Activated CD4-positive, alpha-beta T cell treated with anti-CD3 and anti-CD28 coated beads, Interleukin-2, amount 10 ng/mL, durations not matched to agents 24 days and 14 days (primary cell): ENCODE measurements at regions not wholly inside any gene's neighbourhood (a gene's known extent, or its start where the extent isn't known, plus 50 kb on each side); places are given as distances from the start of the nearest gene placed in this dataset.

ENCODE experiments used
- DNase-seq: peaks from one replicate; pipeline ENCODE4 v3.0.0; 2022
- H3K27ac Mint-ChIP-seq: one replicate; pipeline ENCODE4 v1.8.0; 2022; ENCODE audit warnings: mild to moderate bottlenecking, mixed read lengths
- H3K27me3 Mint-ChIP-seq: one replicate; pipeline ENCODE4 v1.8.0; 2022; ENCODE audit warnings: mixed read lengths
- H3K36me3 Mint-ChIP-seq: one replicate; pipeline ENCODE4 v1.8.0; 2022; ENCODE audit warnings: low read depth, mild to moderate bottlenecking, mixed read lengths
- H3K4me1 Mint-ChIP-seq: one replicate; pipeline ENCODE4 v1.8.0; 2021; ENCODE audit warnings: mixed read lengths
- H3K4me3 Mint-ChIP-seq: one replicate; pipeline ENCODE4 v1.8.0; 2022; ENCODE audit warnings: mild to moderate bottlenecking, moderate library complexity, mixed read lengths
- H3K9me3 Mint-ChIP-seq: one replicate; pipeline ENCODE4 v1.8.0; 2021; ENCODE audit warnings: mixed read lengths
- intact Hi-C: fragments of 100-400 bp; cut with micrococcal nuclease; formaldehyde crosslinking; loops from one replicate; pipeline ENCODE4 v1.15.1; 2023

DNA sequence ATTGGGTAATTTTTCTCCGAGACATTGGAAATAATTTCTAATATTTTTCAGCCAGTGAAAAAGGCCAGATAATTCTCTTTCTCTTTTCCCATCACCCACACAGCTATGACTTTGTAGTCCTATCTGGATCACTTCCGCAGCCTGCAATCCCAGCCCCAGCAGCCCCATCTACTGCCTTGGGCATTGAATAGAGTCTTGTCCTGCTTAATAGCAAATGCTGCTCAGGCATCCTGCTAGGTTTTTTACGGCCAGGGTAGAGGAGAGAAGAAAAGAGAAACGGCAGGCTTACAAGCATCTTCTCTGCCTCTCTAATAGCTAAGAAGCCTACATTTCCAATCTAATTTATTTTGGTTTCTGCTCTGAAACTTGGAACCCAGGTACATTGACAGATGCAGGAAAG, 154.3 kb upstream of the B3GAT1 start:
- no peaks in the 10 kb centered on the region for H3K9me3 Mint-ChIP-seq
- H3K27me3 Mint-ChIP-seq, result no peaks in the 10 kb centered on the region

DNA sequence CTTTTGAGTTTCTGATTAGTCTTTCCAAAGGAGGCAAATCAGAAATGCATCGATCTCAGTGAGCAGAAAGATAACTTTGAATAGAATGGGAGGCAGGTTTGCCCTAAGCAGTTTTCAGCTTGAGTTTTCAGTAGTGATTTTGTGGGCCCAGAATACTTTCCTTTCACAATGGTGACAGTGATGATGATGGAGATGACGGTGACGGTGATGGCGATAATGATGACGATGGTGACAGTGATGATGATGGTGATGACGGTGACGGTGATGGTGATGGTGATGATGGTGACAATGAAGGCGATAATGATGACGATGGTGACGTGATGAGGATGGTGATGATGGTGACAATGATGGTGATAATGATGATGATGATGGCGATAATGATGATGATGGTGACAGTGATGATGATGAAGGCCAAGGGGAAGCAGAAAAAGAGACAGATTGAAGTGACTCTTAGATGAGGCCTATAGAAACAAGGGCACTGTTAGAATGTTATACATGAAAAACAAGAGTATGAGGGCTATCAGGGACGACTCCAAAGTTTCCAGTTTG, 153.4 kb upstream of the B3GAT1 start:
- H3K27me3 Mint-ChIP-seq, result no peaks in the 10 kb centered on the region

More for the DNA sequence above, 154.3 kb upstream of the B3GAT1 start:
- intact Hi-C loops, result no loop called here
- DNase-seq, result no peak
- no peak overlapping the region for H3K4me3 Mint-ChIP-seq
- H3K36me3 Mint-ChIP-seq, result no peaks in the 10 kb centered on the region
- no peaks in the 10 kb centered on the region for H3K4me1 Mint-ChIP-seq
- no peak overlapping the region for H3K27ac Mint-ChIP-seq

DNA sequence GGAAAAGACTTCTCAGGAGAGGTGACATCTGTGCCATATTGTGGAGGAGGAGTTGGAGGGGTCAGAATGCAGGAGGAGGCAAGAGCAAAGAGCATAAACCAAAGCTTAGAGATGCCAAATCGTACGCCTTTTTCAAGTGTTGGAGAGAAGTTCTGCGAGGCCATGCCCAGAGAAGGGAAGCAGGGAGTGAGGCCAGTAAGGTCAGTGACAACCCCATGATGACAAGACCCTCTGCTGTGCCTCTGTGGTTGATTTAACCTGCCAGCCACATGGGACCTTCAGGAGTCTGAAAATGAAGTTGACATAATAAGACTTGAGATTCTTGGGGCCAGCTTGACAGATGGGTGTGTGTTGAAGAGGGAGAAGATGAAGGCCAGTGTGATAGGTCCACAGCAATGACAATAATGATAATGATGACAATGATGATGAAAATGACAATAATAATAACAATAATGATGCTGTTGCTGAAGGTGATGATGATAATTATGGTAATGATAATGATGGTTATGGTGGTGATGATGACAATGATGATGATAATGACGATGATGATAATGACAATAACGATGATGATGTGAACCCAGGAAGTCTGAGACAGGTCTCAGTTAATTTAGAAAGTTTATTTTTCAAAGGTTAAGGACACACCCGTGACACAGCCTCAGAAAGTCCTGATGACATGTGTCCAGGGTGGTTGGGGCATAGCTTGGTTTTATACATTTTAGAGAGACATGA, 152.6 kb upstream of the B3GAT1 start:
- H3K4me3 Mint-ChIP-seq, result no peak overlapping the region
- H3K9me3 Mint-ChIP-seq, result no peaks in the 10 kb centered on the region
- no peaks in the 10 kb centered on the region for H3K27me3 Mint-ChIP-seq
- no peaks in the 10 kb centered on the region for H3K4me1 Mint-ChIP-seq
- intact Hi-C loops, result no loop called here
- H3K27ac Mint-ChIP-seq, result no peak overlapping the region
- DNase-seq, result no peak
- no peaks in the 10 kb centered on the region for H3K36me3 Mint-ChIP-seq

More for the DNA sequence above, 153.4 kb upstream of the B3GAT1 start:
- DNase-seq, result no peak
- Mint-ChIP-seq H3K4me3 (no peak overlapping the region), H3K9me3 (no peaks in the 10 kb centered on the region), H3K27ac (no peak overlapping the region), H3K4me1 (no peaks in the 10 kb centered on the region), H3K36me3 (no peaks in the 10 kb centered on the region)
- intact Hi-C loops, result no loop called here

DNA sequence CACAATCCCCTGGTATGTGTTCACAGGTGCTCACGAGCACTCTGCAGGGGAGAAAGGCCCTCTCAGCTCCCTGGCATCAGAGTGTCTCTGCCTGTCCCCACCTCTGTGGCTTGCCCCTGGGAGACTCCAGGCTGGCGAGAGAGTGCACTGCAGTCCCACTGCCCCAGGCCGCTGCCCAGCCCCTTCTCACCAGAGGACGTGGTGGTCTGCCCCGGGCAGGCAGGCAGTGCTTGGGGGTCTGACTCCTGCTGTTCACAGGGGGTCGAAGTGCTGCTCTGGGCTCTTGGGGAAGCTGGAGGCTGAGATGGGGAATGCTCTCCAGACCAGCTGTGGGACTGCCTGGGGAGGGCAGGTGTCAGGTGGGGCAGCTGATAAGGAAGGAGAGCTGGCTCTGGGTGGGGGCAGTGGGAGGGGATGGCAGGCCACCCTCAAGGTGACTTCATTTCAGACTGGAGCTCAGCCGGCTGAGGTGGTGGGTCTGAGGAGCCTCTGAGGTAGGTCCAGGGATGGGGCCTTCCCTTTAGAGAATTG, 151.0 kb upstream of the B3GAT1 start:
- no peak overlapping the region for H3K27ac Mint-ChIP-seq
- no peak for DNase-seq
- no peaks in the 10 kb centered on the region for H3K36me3 Mint-ChIP-seq
- no peak overlapping the region for H3K4me3 Mint-ChIP-seq
- no peaks in the 10 kb centered on the region for H3K4me1 Mint-ChIP-seq
- intact Hi-C loops, result no loop called here
- peaks cover 2% of the 10 kb centered on the region for H3K27me3 Mint-ChIP-seq
- no peaks in the 10 kb centered on the region for H3K9me3 Mint-ChIP-seq

DNA sequence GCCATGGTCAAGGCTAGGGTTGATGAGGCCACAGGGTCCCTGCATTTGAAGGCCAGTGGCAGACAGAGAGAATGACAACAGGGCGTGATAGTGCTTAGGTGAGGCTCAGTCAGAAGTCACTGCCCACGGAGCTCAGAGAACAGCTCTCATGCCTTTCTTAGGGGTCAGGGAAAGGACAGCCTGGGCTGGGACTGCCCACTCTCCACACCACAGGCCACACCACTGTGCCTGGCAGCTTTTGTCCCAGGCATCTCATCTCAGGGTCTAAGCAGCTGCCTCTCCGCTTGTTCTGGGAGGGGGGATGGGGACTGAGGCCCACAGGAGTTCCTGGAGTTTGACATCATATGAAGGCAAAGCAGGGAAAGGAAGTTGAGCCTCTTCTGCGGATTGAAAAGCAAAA, 150.2 kb upstream of the B3GAT1 start:
- H3K36me3 Mint-ChIP-seq, result no peaks in the 10 kb centered on the region
- no peaks in the 10 kb centered on the region for H3K4me1 Mint-ChIP-seq
- no peaks in the 10 kb centered on the region for H3K9me3 Mint-ChIP-seq
- H3K27me3 Mint-ChIP-seq, result peaks cover 2% of the 10 kb centered on the region
- H3K27ac Mint-ChIP-seq, result no peak overlapping the region
- no peak for DNase-seq
- no peak overlapping the region for H3K4me3 Mint-ChIP-seq
- intact Hi-C loops, result no loop called here

DNA sequence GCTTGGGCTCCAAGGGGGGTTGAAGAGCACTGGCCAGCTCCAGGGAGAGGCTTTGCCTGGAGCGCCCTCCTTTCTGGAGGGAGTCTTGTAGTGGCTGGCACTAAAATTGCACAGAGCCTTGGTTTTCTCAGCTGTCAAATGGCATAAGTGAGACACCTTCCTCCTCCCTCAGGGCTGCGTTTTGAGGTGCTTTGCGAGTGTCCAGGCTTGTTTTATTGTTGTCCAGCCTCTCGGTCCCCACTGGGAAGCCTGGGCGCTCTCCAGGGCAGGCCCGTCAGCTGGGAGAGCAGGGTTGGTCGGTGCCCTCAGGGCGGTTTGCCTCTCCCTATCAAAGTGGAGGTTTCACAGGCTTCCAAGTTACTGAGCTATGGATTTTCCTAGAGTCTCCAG, 149.3 kb upstream of the B3GAT1 start:
- H3K27ac Mint-ChIP-seq, result no peak overlapping the region
- no peaks in the 10 kb centered on the region for H3K9me3 Mint-ChIP-seq
- no peaks in the 10 kb centered on the region for H3K36me3 Mint-ChIP-seq
- no peak overlapping the region for H3K4me3 Mint-ChIP-seq
- H3K27me3 Mint-ChIP-seq, result peaks cover 2% of the 10 kb centered on the region
- no peak for DNase-seq
- intact Hi-C loops, result no loop called here
- H3K4me1 Mint-ChIP-seq, result no peaks in the 10 kb centered on the region

DNA sequence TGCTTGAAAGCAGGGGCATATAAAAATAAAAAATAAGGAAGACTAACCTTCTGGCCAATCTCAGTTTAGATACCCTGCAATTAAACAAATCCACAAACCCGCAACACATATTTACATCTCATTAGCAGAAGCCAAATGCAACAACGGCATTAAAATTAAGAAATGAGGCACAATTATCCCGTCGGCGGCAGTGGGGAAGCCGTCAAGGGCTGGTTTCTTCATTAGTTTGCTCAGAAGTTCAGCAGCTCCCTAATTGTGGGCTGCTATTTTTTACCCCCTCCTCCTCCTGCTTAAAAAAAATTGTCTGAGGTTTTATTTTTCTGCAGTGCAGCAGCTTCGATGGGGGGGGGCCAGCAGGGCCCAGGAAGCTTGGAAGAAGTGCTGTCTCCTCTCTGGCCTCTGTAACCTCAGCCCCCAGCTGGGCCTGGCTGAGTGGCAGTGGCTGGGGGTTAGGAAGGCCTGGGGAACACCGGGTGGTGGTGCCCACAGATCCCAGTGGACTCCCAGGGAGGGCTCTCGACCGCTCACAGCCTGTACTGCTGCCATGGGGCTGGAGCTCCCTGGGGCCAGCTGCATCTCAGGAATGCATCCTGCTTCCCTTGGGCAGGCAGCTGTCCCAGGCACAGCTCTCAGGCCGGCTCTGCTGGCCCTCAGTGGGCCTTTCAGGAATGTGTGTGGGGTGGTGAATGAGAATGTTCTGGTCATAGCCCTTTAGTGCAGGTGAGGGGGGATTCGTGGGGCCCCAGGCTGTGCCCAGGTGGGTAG, 148.7 kb upstream of the B3GAT1 start:
- no peaks in the 10 kb centered on the region for H3K9me3 Mint-ChIP-seq
- H3K36me3 Mint-ChIP-seq, result no peaks in the 10 kb centered on the region
- no peak overlapping the region for H3K27ac Mint-ChIP-seq
- peaks cover 2% of the 10 kb centered on the region for H3K27me3 Mint-ChIP-seq
- no peak overlapping the region for H3K4me3 Mint-ChIP-seq
- H3K4me1 Mint-ChIP-seq, result no peaks in the 10 kb centered on the region
- no peak for DNase-seq
- intact Hi-C loops, result no loop called here

DNA sequence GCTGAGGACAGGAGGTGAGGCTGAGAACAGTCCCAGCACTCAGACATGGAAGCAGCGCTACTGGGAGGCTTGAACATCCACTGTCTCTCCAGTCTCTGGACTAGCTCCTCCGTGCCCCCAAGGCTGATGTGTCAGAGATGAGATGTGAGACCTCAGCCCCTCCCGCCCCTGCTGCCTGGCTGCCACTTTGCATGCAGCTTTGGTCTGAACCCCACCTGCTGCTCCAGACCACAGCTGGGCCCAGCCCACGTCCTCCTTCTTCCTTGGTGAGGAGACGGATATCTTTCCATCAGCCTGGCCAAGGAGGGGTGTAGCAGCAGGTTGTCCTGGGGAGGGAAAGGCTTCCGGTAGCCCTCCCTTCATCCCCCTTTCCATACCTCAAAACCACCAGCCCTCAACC, 148.0 kb upstream of the B3GAT1 start:
- no peak overlapping the region for H3K4me3 Mint-ChIP-seq
- DNase-seq, result no peak
- H3K4me1 Mint-ChIP-seq, result no peaks in the 10 kb centered on the region
- no peaks in the 10 kb centered on the region for H3K9me3 Mint-ChIP-seq
- H3K27ac Mint-ChIP-seq, result no peak overlapping the region
- no peaks in the 10 kb centered on the region for H3K36me3 Mint-ChIP-seq
- peaks cover 2% of the 10 kb centered on the region for H3K27me3 Mint-ChIP-seq
- intact Hi-C loops, result no loop called here

DNA sequence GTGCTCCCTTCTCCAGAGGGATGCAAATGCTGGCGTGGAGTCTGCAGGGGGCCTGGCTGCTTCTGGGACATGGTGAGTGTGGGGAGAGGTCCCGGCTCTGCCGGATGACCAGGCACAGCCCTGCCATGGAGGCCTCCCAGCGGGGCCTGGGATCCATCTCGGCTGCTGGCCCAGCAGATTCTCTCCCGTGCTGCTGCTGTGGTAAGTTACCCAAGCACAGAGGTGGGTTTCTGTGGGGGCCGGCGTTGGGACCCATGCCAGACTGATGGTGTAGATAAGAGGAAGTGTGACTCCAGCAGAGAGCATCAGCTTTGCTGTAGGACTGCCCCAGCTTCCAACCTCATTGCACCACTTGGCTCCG, 147.5 kb upstream of the B3GAT1 start:
- Mint-ChIP-seq H3K36me3 (no peaks in the 10 kb centered on the region), H3K4me3 (no peak overlapping the region), H3K27ac (no peak overlapping the region), H3K9me3 (no peaks in the 10 kb centered on the region), H3K27me3 (peaks cover 2% of the 10 kb centered on the region), H3K4me1 (no peaks in the 10 kb centered on the region)
- no peak for DNase-seq
- intact Hi-C loops, result no loop called here

DNA sequence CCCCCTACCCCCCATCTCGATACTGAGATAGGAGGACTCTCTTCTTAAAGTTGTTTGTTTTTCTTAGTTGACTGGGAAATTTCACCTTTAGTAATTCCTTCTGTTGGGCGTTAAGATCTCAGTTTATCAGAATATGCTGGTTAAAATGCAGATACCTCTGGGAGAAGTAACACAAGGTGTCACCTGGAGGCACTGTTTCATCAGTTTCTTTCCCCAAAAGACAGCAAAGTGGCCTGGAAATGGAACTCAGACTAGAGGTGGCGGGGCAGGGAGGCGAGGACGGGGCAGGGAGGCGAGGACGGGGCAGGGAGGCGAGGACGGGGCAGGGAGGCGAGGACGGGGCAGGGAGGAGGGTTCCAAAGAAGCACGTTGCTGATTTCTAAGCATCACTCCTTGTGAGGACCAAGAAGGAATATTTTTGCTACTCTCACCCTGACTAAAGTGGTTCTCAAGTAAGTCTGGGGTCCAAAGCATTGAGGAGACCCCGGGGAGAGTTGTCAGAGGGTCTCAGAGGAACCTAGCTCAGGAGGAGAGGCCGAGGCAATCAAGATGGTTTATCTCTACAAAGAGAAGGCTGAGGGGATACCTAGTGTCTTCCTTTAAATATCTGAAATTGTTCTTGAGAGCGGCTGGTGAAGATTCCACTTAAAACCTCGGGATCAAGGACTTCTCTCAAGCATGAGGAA, 147.0 kb upstream of the B3GAT1 start:
- H3K27ac Mint-ChIP-seq, result no peak overlapping the region

DNA sequence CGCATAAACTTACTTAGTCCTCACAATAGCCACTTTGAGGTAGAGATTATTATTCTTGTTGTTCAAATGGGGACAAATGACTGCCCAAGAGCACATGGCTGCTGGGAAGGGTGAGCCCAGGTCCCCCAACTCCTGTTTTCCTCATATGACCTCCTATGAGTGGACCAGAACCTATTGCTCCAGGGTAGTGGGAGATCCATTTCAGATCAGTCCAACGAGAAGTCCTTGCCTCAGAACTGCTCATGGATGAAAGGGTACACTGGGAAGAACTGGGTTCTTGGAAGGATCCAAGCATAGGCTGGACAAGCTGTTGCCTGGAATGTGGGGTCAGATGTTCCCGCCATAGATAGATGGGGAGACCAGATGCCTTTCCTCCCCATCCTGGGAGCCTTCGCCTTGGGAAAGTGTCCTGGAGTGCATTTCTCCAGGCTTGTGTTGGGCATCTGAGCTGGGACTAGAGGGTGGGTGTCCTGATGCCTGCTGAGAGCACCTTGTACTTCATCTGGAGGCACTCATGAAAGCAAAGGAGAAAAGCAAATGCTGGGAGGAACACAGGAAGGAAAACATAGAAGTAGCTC, 146.3 kb upstream of the B3GAT1 start:
- Mint-ChIP-seq H3K36me3 (no peaks in the 10 kb centered on the region), H3K27me3 (peaks cover 2% of the 10 kb centered on the region), H3K4me3 (no peak overlapping the region), H3K27ac (no peak overlapping the region), H3K4me1 (no peaks in the 10 kb centered on the region), H3K9me3 (no peaks in the 10 kb centered on the region)
- intact Hi-C loops, result no loop called here
- DNase-seq, result no peak

More for the DNA sequence above, 147.0 kb upstream of the B3GAT1 start:
- DNase-seq, result no peak
- no peaks in the 10 kb centered on the region for H3K9me3 Mint-ChIP-seq
- no peaks in the 10 kb centered on the region for H3K36me3 Mint-ChIP-seq
- H3K27me3 Mint-ChIP-seq, result peaks cover 2% of the 10 kb centered on the region
- intact Hi-C loops, result no loop called here
- no peaks in the 10 kb centered on the region for H3K4me1 Mint-ChIP-seq
- no peak overlapping the region for H3K4me3 Mint-ChIP-seq

DNA sequence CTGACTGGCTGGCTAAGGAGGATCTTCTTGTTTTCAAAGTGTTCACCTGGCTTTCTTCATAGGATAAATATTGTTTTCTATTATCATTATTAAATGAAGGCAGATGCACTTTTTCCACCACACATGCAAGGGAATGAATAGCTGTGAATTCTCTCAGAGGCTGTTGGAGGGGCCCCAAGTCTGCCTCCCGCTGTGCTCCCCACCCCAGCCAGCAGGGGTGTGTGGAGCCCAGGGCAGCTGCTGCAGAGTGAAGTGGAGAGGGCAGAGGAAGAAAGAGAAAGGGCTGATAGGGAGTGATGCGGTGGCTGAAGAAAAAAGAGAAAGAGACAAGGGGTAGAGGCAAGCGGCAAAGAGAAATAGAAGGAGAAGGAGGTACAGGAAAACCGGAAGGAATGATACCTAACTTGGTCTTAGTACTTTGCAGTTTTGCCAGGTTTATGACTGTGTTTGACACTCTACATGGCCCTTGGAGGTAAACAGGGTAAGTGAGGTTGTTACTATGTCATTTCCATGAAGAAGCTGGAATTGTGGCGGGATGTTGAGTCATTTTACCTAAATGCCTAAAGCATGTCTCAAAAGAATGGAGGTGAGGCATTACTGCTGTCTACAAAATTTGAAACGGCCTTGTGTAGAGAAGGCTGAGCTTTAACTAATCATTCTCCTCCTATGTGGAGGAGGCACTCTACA, 145.7 kb upstream of the B3GAT1 start:
- no peak for DNase-seq
- no peaks in the 10 kb centered on the region for H3K36me3 Mint-ChIP-seq
- no peak overlapping the region for H3K4me3 Mint-ChIP-seq
- H3K9me3 Mint-ChIP-seq, result no peaks in the 10 kb centered on the region
- H3K27me3 Mint-ChIP-seq, result peaks cover 2% of the 10 kb centered on the region
- H3K4me1 Mint-ChIP-seq, result no peaks in the 10 kb centered on the region
- no peak overlapping the region for H3K27ac Mint-ChIP-seq
- intact Hi-C loops, result no loop called here

DNA sequence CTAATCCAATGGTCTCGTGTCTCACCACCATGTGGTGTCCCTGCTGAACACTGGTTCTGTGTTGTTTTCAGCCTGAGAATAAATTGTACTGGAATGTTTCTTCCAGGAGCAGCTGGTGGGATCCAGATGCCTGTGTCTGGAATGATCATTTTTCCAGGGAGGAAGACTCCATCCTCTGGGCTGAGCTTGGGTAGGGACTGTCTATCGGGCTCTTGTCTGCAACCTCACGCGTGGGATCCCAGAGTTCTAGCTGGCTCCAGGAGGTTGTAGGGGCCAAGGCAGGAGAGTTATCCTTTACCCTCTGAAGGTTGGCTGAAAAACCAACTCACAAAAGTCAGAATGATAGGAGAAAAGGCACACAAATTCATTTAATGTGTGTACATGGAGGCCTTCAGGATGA, 144.1 kb upstream of the B3GAT1 start:
- no peaks in the 10 kb centered on the region for H3K36me3 Mint-ChIP-seq
- no peaks in the 10 kb centered on the region for H3K9me3 Mint-ChIP-seq
- no peak overlapping the region for H3K27ac Mint-ChIP-seq
- no peak overlapping the region for H3K4me3 Mint-ChIP-seq
- intact Hi-C loops, result no loop called here
- no peak for DNase-seq
- H3K4me1 Mint-ChIP-seq, result no peaks in the 10 kb centered on the region
- H3K27me3 Mint-ChIP-seq, result peaks cover 6% of the 10 kb centered on the region
